Mononuclear cell (primary cell): ENCODE measurements at regions not wholly inside any gene's neighbourhood (a gene's known extent, or its start where the extent isn't known, plus 50 kb on each side); places are given as distances from the start of the nearest gene placed in this dataset.
"Not testable (repeated sequence)": the region's sequence is repeated elsewhere in the genome, so short reads cannot be mapped to it uniquely, and the experiment has no call there.

Source experiments
- H3K27me3 ChIP-seq: 2 replicates; pipeline ENCODE4 v1.6.0; 2011; ENCODE audit warnings: low read length, control low read depth; ENCODE audit not compliant: insufficient read depth
- H3K4me1 ChIP-seq: 2 replicates; pipeline ENCODE4 v1.5.1; 2011; ENCODE audit warnings: mild to moderate bottlenecking, low read length, control low read depth; ENCODE audit not compliant: insufficient read depth
- H3K4me3 ChIP-seq: 2 replicates; pipeline ENCODE4 v1.5.1; 2011; ENCODE audit warnings: mild to moderate bottlenecking, low read length, moderate library complexity
- H3K9me3 ChIP-seq: 2 replicates; pipeline ENCODE4 v1.5.1; 2011; ENCODE audit warnings: low read depth, mild to moderate bottlenecking, control low read depth, low read length

GRCh38 chr1:192890134-192890533 lies 81.3 kb downstream of the RGS2 start:
- Histone ChIP-seq H3K9me3 (no peaks in the 10 kb centered on the region), H3K4me3 (no peak overlapping the region), H3K27me3 (no peaks in the 10 kb centered on the region), H3K4me1 (no peaks in the 10 kb centered on the region)

GRCh38 chr1:192892934-192893333 lies 84.1 kb downstream of the RGS2 start:
- H3K27me3 ChIP-seq: no peaks in the 10 kb centered on the region
- H3K4me1 ChIP-seq: no peaks in the 10 kb centered on the region
- H3K4me3 ChIP-seq: no peak overlapping the region
- H3K9me3 ChIP-seq: no peaks in the 10 kb centered on the region

- H3K9me3 ChIP-seq, H3K4me1 ChIP-seq, H3K4me3 ChIP-seq, H3K27me3 ChIP-seq: not testable (repeated sequence)
These were observed 86.6 kb downstream of the RGS2 start for GRCh38 chr1:192895487-192895886.

GRCh38 chr1:192896376-192896775 lies 87.5 kb downstream of the RGS2 start:
- Histone ChIP-seq H3K4me3 (no peak overlapping the region), H3K27me3 (no peaks in the 10 kb centered on the region), H3K9me3 (no peaks in the 10 kb centered on the region), H3K4me1 (no peaks in the 10 kb centered on the region)

GRCh38 chr1:192901500-192901899 lies 92.7 kb downstream of the RGS2 start:
- no peaks in the 10 kb centered on the region for H3K27me3 ChIP-seq
- no peak overlapping the region for H3K4me3 ChIP-seq

GRCh38 chr1:192903142-192903541 lies 94.3 kb downstream of the RGS2 start:
- Histone ChIP-seq H3K9me3 (no peaks in the 10 kb centered on the region), H3K4me3 (no peak overlapping the region), H3K27me3 (no peaks in the 10 kb centered on the region), H3K4me1 (peaks cover 4% of the 10 kb centered on the region)

More at GRCh38 chr1:192901500-192901899, 92.7 kb downstream of the RGS2 start:
- H3K4me1 ChIP-seq: no peaks in the 10 kb centered on the region
- H3K9me3 ChIP-seq: no peaks in the 10 kb centered on the region

GRCh38 chr1:192904438-192904895 lies 95.6 kb downstream of the RGS2 start:
- Histone ChIP-seq H3K9me3 (no peaks in the 10 kb centered on the region), H3K4me3 (no peak overlapping the region), H3K27me3 (no peaks in the 10 kb centered on the region), H3K4me1 (peaks cover 8% of the 10 kb centered on the region)

- Histone ChIP-seq H3K27me3 (no peaks in the 10 kb centered on the region), H3K4me1 (peaks cover 8% of the 10 kb centered on the region), H3K9me3 (no peaks in the 10 kb centered on the region), H3K4me3 (no peak overlapping the region)
These were observed 96.2 kb downstream of the RGS2 start for GRCh38 chr1:192905049-192905448.

GRCh38 chr1:192906334-192906733 lies 97.5 kb downstream of the RGS2 start:
- no peaks in the 10 kb centered on the region for H3K27me3 ChIP-seq

GRCh38 chr1:192907545-192908243 lies 98.9 kb downstream of the RGS2 start:
- Histone ChIP-seq H3K4me3 (no peak overlapping the region), H3K4me1 (peaks cover 8% of the 10 kb centered on the region), H3K27me3 (no peaks in the 10 kb centered on the region), H3K9me3 (no peaks in the 10 kb centered on the region)

More at GRCh38 chr1:192906334-192906733, 97.5 kb downstream of the RGS2 start:
- no peaks in the 10 kb centered on the region for H3K9me3 ChIP-seq
- H3K4me3 ChIP-seq: no peak overlapping the region
- peaks cover 8% of the 10 kb centered on the region for H3K4me1 ChIP-seq

- H3K4me3 ChIP-seq, H3K4me1 ChIP-seq, H3K9me3 ChIP-seq, H3K27me3 ChIP-seq: not testable (repeated sequence)
These were observed 103.2 kb downstream of the RGS2 start for GRCh38 chr1:192911896-192912656.

GRCh38 chr1:192913683-192914082 lies 104.8 kb downstream of the RGS2 start:
- Histone ChIP-seq H3K4me1 (no peaks in the 10 kb centered on the region), H3K4me3 (no peak overlapping the region), H3K27me3 (no peaks in the 10 kb centered on the region), H3K9me3 (no peaks in the 10 kb centered on the region)

GRCh38 chr1:192914092-192914491 lies 105.3 kb downstream of the RGS2 start:
- H3K4me3 ChIP-seq: no peak overlapping the region
- H3K9me3 ChIP-seq: no peaks in the 10 kb centered on the region
- no peaks in the 10 kb centered on the region for H3K27me3 ChIP-seq
- no peaks in the 10 kb centered on the region for H3K4me1 ChIP-seq

- no peak overlapping the region for H3K4me3 ChIP-seq
- no peaks in the 10 kb centered on the region for H3K4me1 ChIP-seq
- H3K9me3 ChIP-seq: no peaks in the 10 kb centered on the region
- H3K27me3 ChIP-seq: no peaks in the 10 kb centered on the region
These were observed 105.9 kb downstream of the RGS2 start for GRCh38 chr1:192914696-192915095.

GRCh38 chr1:192916021-192916420 lies 107.2 kb downstream of the RGS2 start:
- H3K4me1 ChIP-seq: no peaks in the 10 kb centered on the region
- no peaks in the 10 kb centered on the region for H3K27me3 ChIP-seq
- no peak overlapping the region for H3K4me3 ChIP-seq
- no peaks in the 10 kb centered on the region for H3K9me3 ChIP-seq

GRCh38 chr1:192918259-192918658 lies 109.4 kb downstream of the RGS2 start:
- Histone ChIP-seq H3K4me3 (no peak overlapping the region), H3K9me3 (no peaks in the 10 kb centered on the region), H3K27me3 (no peaks in the 10 kb centered on the region), H3K4me1 (no peaks in the 10 kb centered on the region)
